ENCODE measurements at regions not wholly inside any gene's neighbourhood (a gene's known extent, or its start where the extent isn't known, plus 50 kb on each side); places are given as distances from the start of the nearest gene placed in this dataset.

DNA sequence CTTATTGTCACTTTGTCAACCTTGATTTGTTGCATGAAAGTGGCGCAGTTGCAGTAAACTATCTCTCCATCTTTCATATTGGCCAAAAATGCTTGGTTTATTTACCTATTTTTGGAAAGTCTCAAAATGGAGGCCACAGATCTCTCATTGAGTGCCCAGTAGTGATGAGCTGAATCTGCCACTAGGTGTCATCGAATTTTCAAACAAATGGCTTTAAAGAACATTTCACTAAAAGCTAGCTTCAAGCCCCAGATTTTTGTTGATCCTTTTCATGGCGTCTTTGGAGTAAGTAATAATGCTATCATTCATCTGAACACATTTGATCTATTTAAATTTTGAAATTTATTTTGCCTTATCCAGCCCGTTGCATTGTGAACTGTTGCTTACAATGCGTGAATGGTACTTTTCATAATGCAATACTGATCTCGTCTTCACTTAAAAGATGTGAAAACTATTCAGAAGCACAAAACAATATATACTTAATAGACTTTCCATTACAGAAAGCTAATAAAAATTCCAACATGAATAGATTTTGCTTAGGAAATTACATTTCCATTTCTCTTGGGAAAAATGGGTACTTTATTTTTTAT, 236.2 kb downstream of the DNAJB9 start:
- TF ChIP-seq POLR2A (IDR thresholded peaks at IDR 0.05) = no peak
- TF ChIP-seq, protein P1, sequence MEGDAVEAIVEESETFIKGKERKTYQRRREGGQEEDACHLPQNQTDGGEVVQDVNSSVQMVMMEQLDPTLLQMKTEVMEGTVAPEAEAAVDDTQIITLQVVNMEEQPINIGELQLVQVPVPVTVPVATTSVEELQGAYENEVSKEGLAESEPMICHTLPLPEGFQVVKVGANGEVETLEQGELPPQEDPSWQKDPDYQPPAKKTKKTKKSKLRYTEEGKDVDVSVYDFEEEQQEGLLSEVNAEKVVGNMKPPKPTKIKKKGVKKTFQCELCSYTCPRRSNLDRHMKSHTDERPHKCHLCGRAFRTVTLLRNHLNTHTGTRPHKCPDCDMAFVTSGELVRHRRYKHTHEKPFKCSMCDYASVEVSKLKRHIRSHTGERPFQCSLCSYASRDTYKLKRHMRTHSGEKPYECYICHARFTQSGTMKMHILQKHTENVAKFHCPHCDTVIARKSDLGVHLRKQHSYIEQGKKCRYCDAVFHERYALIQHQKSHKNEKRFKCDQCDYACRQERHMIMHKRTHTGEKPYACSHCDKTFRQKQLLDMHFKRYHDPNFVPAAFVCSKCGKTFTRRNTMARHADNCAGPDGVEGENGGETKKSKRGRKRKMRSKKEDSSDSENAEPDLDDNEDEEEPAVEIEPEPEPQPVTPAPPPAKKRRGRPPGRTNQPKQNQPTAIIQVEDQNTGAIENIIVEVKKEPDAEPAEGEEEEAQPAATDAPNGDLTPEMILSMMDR (IDR thresholded peaks at IDR 0.05) = peak in 3 of 7 experiments; percentile 11 to 41 (median 18)

Measured in body of pancreas (tissue), 4 donors.